Epithelial cell of esophagus (primary cell): ENCODE measurements at regions not wholly inside any gene's neighbourhood (a gene's known extent, or its start where the extent isn't known, plus 50 kb on each side); places are given as distances from the start of the nearest gene placed in this dataset.

Experiments
- DNase-seq: peaks from one replicate; pipeline ENCODE4 v3.0.0; 2010; ENCODE audit warnings: low read depth
- H3K4me3 ChIP-seq: 2 replicates; pipeline ENCODE4 v1.5.1; 2011; ENCODE audit warnings: mild to moderate bottlenecking, low read length, control low read depth
- CTCF ChIP-seq: IDR thresholded peaks from 2 replicates; pipeline ENCODE4 v1.5.1; 2011; ENCODE audit warnings: low read depth, mild to moderate bottlenecking, low read length, control low read depth, inconsistent platforms; ENCODE audit not compliant: insufficient read depth; ENCODE audit errors: missing control alignments

- TF ChIP-seq CTCF = no peak
- no peak overlapping the region for H3K4me3 ChIP-seq
- peak; percentile 8 for DNase-seq
These were observed 195.1 kb downstream of the BMP7 start for GRCh38 chr20:57071283-57071731.

GRCh38 chr20:57071954-57072583 is 194.4 kb downstream of the BMP7 start:
- no peak for TF ChIP-seq CTCF
- no peak for DNase-seq
- H3K4me3 ChIP-seq = no peak overlapping the region

- no peak for DNase-seq
- no peak overlapping the region for H3K4me3 ChIP-seq
- no peak for TF ChIP-seq CTCF
These were observed 193.0 kb downstream of the BMP7 start for GRCh38 chr20:57073402-57073801.

- DNase-seq = no peak
- H3K4me3 ChIP-seq = no peak overlapping the region
- TF ChIP-seq CTCF = no peak
These were observed 192.1 kb downstream of the BMP7 start for GRCh38 chr20:57074386-57074785.

GRCh38 chr20:57075181-57075580 is 191.3 kb downstream of the BMP7 start:
- no peak overlapping the region for H3K4me3 ChIP-seq
- TF ChIP-seq CTCF = no peak
- DNase-seq = no peak

GRCh38 chr20:57075603-57076002 is 190.8 kb downstream of the BMP7 start:
- H3K4me3 ChIP-seq = no peak overlapping the region
- TF ChIP-seq CTCF = no peak
- DNase-seq = no peak

- no peak overlapping the region for H3K4me3 ChIP-seq
- DNase-seq = no peak
- TF ChIP-seq CTCF = no peak
These were observed 190.2 kb downstream of the BMP7 start for GRCh38 chr20:57076152-57076652.
